Esophagus muscularis mucosa (tissue), 3 donors: ENCODE measurements at regions not wholly inside any gene's neighbourhood (a gene's known extent, or its start where the extent isn't known, plus 50 kb on each side); places are given as distances from the start of the nearest gene placed in this dataset.

Experiments
- CTCF ChIP-seq, 3 experiments: fragments of 200-600 bp in 2 of 3; fragments of 450-650 bp in 1 of 3; sonication (generic) in 2 of 3; IDR thresholded peaks; one replicate each; pipeline ENCODE4 v1.5.1; 2017 to 2019; ENCODE audit warnings: antibody characterized with exemption in 3 of 3, mild to moderate bottlenecking in 2 of 3, moderate library complexity in 1 of 3
- POLR2A ChIP-seq: fragments of 450-650 bp; IDR thresholded peaks from one replicate; pipeline ENCODE4 v1.6.1; 2017; ENCODE audit warnings: antibody characterized with exemption, moderate library complexity, mild to moderate bottlenecking, low read depth
- POLR2AphosphoS5 ChIP-seq, 2 donors: sonication (generic); formaldehyde crosslinking; IDR thresholded peaks; one replicate each; pipeline ENCODE4 v1.6.1; 2017; ENCODE audit warnings: antibody characterized with exemption in 2 of 2

GRCh38 chr6:137715589-137716045 is 151.4 kb upstream of the TNFAIP3 start:
- TF ChIP-seq CTCF (IDR thresholded peaks at IDR 0.05) (no peak), POLR2AphosphoS5 (IDR thresholded peaks at IDR 0.05) (no peak), POLR2A (no peak)
